ENCODE measurements at regions not wholly inside any gene's neighbourhood (a gene's known extent, or its start where the extent isn't known, plus 50 kb on each side); places are given as distances from the start of the nearest gene placed in this dataset.

DNA sequence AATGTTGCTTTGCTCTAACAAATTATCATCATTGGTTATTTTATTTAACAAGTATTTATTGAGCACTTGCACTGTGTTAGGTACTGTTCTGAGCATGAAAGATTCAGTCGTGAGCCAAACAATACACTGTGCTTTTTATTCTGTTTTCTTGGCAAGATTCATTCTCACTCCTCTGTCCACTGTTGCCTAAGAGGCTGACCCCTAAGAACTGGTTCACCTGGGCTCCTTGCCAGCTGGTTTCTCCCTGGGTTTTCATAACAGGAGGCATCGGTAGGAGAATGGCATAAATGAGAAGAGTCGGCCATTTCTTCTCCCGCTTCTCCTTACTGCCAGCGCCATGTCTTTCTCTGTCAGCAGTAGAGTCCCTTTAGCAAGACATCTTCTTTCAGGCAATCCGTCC, 243.7 kb upstream of the DIAPH2 start:
- DNase-seq (ENCODE audit: low spot score in 2 of 2): no peak
- 84 to 87% methylated on average over 6 of the region's 6 CpGs for WGBS, 2 donors
- no peak overlapping the region for H3K4me3 ChIP-seq (ENCODE audit: low read depth, poor library complexity, severe bottlenecking)
- no peak for TF ChIP-seq CTCF (IDR thresholded peaks at IDR 0.05)
- no peak for TF ChIP-seq POLR2A (IDR thresholded peaks at IDR 0.05)
- intact Hi-C loops (cut with DNase I; ENCODE audit: low total_unique reads): no loop called here

- TF ChIP-seq CTCF (IDR thresholded peaks at IDR 0.05) (no peak), POLR2A (IDR thresholded peaks at IDR 0.05) (no peak)
- WGBS, 2 donors: 26 to 39% methylated on average over 9 of the region's 9 CpGs
- no peak overlapping the region for H3K4me3 ChIP-seq (ENCODE audit: low read depth, poor library complexity, severe bottlenecking)
- no peak for DNase-seq (ENCODE audit: low spot score in 2 of 2)
- intact Hi-C loops (cut with DNase I; ENCODE audit: low total_unique reads): no loop called here
Observed at GRCh38 chrX:96445531-96446065, 239.0 kb upstream of the DIAPH2 start.

- TF ChIP-seq CTCF (IDR thresholded peaks at IDR 0.05) (no peak), POLR2A (IDR thresholded peaks at IDR 0.05) (no peak)
- H3K4me3 ChIP-seq (ENCODE audit: low read depth, poor library complexity, severe bottlenecking): no peak overlapping the region
- DNase-seq (ENCODE audit: low spot score in 2 of 2): no peak
- intact Hi-C loops (cut with DNase I; ENCODE audit: low total_unique reads): no loop called here
- 63 to 81% methylated on average over 3 of the region's 3 CpGs for WGBS, 2 donors
Observed at GRCh38 chrX:96446524-96446923, 238.1 kb upstream of the DIAPH2 start.

GRCh38 chrX:96447161-96447560, 237.5 kb upstream of the DIAPH2 start:
- DNase-seq (ENCODE audit: low spot score in 2 of 2): no peak
- H3K4me3 ChIP-seq (ENCODE audit: low read depth, poor library complexity, severe bottlenecking): no peak overlapping the region
- no peak for TF ChIP-seq CTCF (IDR thresholded peaks at IDR 0.05)
- no peak for TF ChIP-seq POLR2A (IDR thresholded peaks at IDR 0.05)
- 42 to 70% methylated on average over 1 of the region's 1 CpG for WGBS, 2 donors
- intact Hi-C loops (cut with DNase I; ENCODE audit: low total_unique reads): no loop called here

- intact Hi-C loops (cut with DNase I; ENCODE audit: low total_unique reads): no loop called here
- TF ChIP-seq POLR2A (IDR thresholded peaks at IDR 0.05) (no peak), CTCF (IDR thresholded peaks at IDR 0.05) (no peak)
- WGBS, 2 donors: 68 to 88% methylated on average over 6 of the region's 6 CpGs
- DNase-seq (ENCODE audit: low spot score in 2 of 2): no peak
- H3K4me3 ChIP-seq (ENCODE audit: low read depth, poor library complexity, severe bottlenecking): no peak overlapping the region
Observed at GRCh38 chrX:96449191-96449590, 235.5 kb upstream of the DIAPH2 start.

DNA sequence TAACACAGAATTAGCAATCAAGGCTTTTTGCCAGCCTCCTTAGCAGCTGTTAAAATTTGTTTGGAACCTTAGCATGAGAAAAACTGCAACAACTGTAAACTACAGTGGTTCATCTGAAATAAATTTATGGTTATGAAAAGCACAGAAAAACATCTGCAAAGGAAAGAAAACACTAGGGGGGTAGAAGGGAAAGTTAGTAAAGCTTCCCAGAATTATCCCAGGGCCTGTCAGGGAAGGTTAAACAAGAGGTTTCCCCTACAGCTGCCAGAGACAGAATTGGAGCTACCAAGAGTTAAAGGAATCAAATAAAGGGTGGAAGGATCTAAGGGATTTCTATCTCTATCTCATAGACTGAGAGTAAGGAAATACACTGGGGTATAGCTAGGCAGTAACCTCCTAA, 234.7 kb upstream of the DIAPH2 start:
- H3K4me3 ChIP-seq (ENCODE audit: low read depth, poor library complexity, severe bottlenecking): no peak overlapping the region
- TF ChIP-seq POLR2A (IDR thresholded peaks at IDR 0.05) (no peak), CTCF (IDR thresholded peaks at IDR 0.05) (no peak)
- intact Hi-C loops (cut with DNase I; ENCODE audit: low total_unique reads): no loop called here
- DNase-seq (ENCODE audit: low spot score in 2 of 2): no peak
